Tibial nerve (tissue), 3 donors: ENCODE measurements at regions not wholly inside any gene's neighbourhood (a gene's known extent, or its start where the extent isn't known, plus 50 kb on each side); places are given as distances from the start of the nearest gene placed in this dataset.

Experiments
- POLR2A ChIP-seq, 2 donors: fragments of 450-650 bp; IDR thresholded peaks; one replicate each; pipeline ENCODE4 v1.6.1; 2017; ENCODE audit warnings: antibody characterized with exemption in 2 of 2, mild to moderate bottlenecking in 2 of 2, moderate library complexity in 2 of 2
- TF ChIP-seq, protein P1 (sequence below), 5 experiments: fragments of 200-600 bp in 3 of 5; fragments of 450-650 bp in 2 of 5; sonication (generic) in 3 of 5; IDR thresholded peaks; one replicate each; pipeline ENCODE4 v1.5.1; 2016 to 2019; ENCODE audit warnings: antibody characterized with exemption in 5 of 5, mild to moderate bottlenecking in 3 of 5, moderate library complexity in 2 of 5

DNA sequence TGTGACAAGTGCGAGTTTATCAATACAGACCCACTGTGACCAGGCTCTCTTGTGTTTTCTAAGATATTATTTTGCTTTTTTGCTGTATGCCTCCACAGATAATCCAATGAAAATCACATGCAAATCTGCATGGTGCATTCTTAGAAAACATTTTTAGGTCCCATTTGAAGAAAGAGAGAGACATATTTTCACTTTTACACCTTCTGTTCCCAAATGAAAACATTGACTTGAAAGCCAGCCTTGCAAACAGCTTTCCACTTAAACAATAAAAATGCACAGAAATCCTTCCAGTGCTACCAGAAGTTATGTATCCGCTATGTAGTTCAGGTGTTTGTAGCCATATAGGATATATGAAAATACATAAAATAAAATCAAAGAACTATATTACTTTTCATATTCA is 618.0 kb downstream of the CDH26 start:
- no peak for TF ChIP-seq POLR2A (IDR thresholded peaks at IDR 0.05)
- TF ChIP-seq, protein P1, sequence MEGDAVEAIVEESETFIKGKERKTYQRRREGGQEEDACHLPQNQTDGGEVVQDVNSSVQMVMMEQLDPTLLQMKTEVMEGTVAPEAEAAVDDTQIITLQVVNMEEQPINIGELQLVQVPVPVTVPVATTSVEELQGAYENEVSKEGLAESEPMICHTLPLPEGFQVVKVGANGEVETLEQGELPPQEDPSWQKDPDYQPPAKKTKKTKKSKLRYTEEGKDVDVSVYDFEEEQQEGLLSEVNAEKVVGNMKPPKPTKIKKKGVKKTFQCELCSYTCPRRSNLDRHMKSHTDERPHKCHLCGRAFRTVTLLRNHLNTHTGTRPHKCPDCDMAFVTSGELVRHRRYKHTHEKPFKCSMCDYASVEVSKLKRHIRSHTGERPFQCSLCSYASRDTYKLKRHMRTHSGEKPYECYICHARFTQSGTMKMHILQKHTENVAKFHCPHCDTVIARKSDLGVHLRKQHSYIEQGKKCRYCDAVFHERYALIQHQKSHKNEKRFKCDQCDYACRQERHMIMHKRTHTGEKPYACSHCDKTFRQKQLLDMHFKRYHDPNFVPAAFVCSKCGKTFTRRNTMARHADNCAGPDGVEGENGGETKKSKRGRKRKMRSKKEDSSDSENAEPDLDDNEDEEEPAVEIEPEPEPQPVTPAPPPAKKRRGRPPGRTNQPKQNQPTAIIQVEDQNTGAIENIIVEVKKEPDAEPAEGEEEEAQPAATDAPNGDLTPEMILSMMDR (IDR thresholded peaks at IDR 0.05), result no peak
